ENCODE measurements at regions not wholly inside any gene's neighbourhood (a gene's known extent, or its start where the extent isn't known, plus 50 kb on each side); places are given as distances from the start of the nearest gene placed in this dataset.

DNA sequence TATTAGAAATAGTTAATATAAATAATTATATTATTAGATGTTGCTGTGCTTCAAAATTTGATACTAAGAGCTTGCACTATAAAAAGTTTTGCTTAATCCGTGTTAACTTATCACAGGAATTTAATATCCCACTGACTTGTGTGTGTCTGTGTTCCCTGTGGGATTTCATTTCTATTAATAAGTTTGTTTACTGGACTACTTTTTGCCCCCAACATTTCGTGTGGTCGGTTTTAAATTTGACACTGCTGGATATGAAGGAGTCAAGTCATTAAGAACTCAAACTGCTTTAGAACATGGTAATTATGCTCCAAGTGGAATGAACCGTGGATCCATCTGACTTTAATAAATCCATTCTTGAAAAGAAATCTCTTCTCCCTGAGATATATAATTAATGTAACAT lies 182.2 kb upstream of the NUDT4 start:
- Histone ChIP-seq H3K9me3 (no peaks in the 10 kb centered on the region), H3K36me3 (ENCODE audit: low read depth) (no peaks in the 10 kb centered on the region), H3K4me1 (ENCODE audit: low read depth) (no peaks in the 10 kb centered on the region), H3K4me3 (no peak overlapping the region)
- no peak for DNase-seq
- TF ChIP-seq, protein P1, sequence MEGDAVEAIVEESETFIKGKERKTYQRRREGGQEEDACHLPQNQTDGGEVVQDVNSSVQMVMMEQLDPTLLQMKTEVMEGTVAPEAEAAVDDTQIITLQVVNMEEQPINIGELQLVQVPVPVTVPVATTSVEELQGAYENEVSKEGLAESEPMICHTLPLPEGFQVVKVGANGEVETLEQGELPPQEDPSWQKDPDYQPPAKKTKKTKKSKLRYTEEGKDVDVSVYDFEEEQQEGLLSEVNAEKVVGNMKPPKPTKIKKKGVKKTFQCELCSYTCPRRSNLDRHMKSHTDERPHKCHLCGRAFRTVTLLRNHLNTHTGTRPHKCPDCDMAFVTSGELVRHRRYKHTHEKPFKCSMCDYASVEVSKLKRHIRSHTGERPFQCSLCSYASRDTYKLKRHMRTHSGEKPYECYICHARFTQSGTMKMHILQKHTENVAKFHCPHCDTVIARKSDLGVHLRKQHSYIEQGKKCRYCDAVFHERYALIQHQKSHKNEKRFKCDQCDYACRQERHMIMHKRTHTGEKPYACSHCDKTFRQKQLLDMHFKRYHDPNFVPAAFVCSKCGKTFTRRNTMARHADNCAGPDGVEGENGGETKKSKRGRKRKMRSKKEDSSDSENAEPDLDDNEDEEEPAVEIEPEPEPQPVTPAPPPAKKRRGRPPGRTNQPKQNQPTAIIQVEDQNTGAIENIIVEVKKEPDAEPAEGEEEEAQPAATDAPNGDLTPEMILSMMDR (IDR thresholded peaks at IDR 0.05), result no peak
- intact Hi-C loops (cut with DNase I, micrococcal nuclease), result no loop called here
- no peak for ATAC-seq

DNA sequence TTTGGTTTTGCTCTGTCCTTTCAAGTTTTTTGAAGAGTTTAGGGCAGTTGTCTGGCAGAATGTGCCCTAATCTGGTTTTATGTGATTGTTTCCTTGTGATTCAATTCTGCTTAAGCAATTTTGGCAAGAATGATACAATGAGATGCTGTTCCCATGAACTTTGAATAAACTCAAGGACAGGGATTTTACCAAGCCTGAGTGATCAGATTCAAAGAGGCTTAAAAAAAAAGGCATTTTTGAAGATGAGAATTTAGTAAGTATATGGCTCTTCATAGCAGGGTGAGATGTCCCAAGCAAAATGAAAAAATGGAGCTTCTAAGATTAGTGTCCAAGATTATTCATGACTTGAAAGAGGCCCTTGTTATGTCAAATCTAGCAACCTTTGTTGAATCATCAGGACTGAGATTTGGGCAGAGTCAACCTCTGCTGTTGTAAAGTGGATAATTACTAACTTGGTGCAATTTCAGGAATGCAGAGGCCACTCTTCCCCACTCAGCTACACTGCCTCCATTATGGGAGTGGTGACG lies 180.6 kb upstream of the NUDT4 start:
- H3K4me3 ChIP-seq, result no peak overlapping the region
- H3K36me3 ChIP-seq (ENCODE audit: low read depth), result no peaks in the 10 kb centered on the region
- ATAC-seq (no peak), DNase-seq (no peak)
- TF ChIP-seq, protein P1 (IDR thresholded peaks at IDR 0.05), result no peak
- no peaks in the 10 kb centered on the region for H3K4me1 ChIP-seq (ENCODE audit: low read depth)
- intact Hi-C loops (cut with DNase I, micrococcal nuclease), result no loop called here
- no peaks in the 10 kb centered on the region for H3K9me3 ChIP-seq

DNA sequence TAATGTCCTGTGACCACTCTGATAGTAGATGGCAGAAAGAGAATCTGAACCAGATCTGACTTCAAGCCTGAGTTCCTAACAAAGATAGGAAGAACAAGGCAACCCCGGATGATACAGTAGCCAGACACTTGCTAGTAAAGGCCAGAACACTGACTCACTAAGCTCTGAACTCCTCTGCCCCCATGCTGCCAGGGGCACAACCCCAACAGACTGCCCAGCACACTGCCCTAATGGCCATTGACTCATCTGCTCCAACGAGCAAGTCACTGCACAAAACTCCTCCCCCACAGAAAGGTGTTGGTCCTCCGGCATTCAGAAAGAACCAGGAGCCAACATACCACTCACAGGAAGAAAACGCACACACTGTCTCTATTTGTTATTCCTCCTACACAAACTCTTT lies 179.6 kb upstream of the NUDT4 start:
- H3K9me3 ChIP-seq, result no peaks in the 10 kb centered on the region
- DNase-seq (no peak), ATAC-seq (peak; percentile 87)
- no peaks in the 10 kb centered on the region for H3K4me1 ChIP-seq (ENCODE audit: low read depth)
- no peak overlapping the region for H3K4me3 ChIP-seq
- no peaks in the 10 kb centered on the region for H3K36me3 ChIP-seq (ENCODE audit: low read depth)
- intact Hi-C loops (cut with DNase I, micrococcal nuclease), result no loop called here
- TF ChIP-seq, protein P1 (IDR thresholded peaks at IDR 0.05), result no peak

DNA sequence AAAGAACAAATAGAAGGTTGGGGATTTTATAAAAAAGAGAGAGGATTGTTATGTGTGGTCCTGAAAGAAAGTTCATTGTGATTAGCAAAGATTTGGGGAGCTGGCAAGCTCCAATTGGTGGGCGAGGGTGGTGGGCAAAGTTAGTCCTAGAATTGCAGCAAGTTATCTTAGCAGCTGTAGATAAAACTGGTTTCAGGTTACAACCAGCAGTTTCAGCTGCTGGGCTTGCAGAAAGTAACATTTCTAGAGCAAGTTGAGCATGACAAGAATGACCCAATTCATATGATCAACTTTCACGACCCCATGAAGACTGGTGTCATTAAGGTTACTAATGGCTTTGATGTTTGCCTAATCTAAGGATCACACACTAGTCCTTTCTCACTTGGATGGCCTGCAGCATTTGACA lies 177.9 kb upstream of the NUDT4 start:
- no peaks in the 10 kb centered on the region for H3K4me1 ChIP-seq (ENCODE audit: low read depth)
- H3K36me3 ChIP-seq (ENCODE audit: low read depth), result no peaks in the 10 kb centered on the region
- no peak overlapping the region for H3K4me3 ChIP-seq
- DNase-seq (no peak), ATAC-seq (no peak)
- intact Hi-C loops (cut with DNase I, micrococcal nuclease), result no loop called here
- TF ChIP-seq, protein P1 (IDR thresholded peaks at IDR 0.05), result no peak
- no peaks in the 10 kb centered on the region for H3K9me3 ChIP-seq

DNA sequence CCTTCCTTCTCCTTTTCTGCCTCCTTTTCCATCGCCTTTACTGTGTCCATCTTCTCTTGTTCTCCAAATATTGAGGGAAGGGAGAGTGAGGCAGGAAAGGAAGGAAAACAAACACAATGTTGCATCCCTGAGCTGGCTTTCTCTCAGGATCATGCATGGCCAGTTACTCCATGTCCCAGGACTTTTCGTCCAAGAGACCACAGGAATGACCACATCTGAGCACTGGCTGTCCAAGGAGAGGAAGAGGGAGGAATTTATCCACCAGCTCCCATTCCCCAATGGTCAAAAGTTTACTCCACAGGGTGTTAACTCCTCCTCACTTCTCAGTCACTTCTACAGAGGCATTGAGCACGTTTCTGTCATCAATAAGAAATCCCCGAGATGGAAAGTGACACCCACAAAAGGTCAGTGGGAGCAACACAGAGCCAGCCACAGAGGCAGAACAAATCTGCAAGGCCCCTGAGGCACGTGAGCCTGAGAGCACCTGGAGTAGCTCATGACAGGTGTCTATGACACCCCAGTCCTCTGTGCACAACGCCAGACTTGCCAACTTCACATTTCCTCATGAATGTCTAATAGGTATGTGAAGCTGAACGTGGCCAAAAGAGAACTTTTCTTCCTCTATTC lies 177.3 kb upstream of the NUDT4 start:
- no peak for ATAC-seq
- H3K4me3 ChIP-seq, result no peak overlapping the region
- H3K9me3 ChIP-seq, result no peaks in the 10 kb centered on the region
- intact Hi-C loops (cut with DNase I, micrococcal nuclease), result no loop called here
- H3K4me1 ChIP-seq (ENCODE audit: low read depth), result no peaks in the 10 kb centered on the region
- TF ChIP-seq, protein P1 (IDR thresholded peaks at IDR 0.05), result no peak
- DNase-seq, result no peak
- H3K36me3 ChIP-seq (ENCODE audit: low read depth), result no peaks in the 10 kb centered on the region

DNA sequence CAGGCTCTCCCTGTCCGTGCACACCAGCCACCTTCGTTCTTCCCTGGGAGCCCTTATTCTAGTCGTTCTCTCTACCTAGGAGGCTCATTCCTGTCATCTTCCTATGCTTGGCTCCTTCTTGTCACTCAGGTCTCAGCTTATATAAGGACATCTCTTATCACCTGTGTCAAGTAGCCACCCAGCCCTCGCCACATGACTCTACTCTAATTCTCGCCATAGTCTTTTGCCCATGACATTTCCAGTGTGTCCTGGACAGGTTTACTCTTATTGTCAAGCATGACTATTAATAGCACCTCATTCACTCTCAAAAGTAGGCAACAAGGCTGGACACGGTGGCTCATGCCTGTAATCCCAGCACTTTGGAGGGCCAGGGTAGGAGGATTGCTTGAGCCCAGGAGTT lies 175.7 kb upstream of the NUDT4 start:
- Histone ChIP-seq H3K36me3 (ENCODE audit: low read depth) (no peaks in the 10 kb centered on the region), H3K4me3 (no peak overlapping the region), H3K4me1 (ENCODE audit: low read depth) (no peaks in the 10 kb centered on the region), H3K9me3 (no peaks in the 10 kb centered on the region)
- intact Hi-C loops (cut with DNase I, micrococcal nuclease), result no loop called here
- TF ChIP-seq, protein P1 (IDR thresholded peaks at IDR 0.05), result no peak
- ATAC-seq, result no peak
- DNase-seq, result no peak

Data from mucosa of descending colon (tissue), 3 donors.